Urothelium cell line (cell line): ENCODE measurements at regions not wholly inside any gene's neighbourhood (a gene's known extent, or its start where the extent isn't known, plus 50 kb on each side); places are given as distances from the start of the nearest gene placed in this dataset.

Source experiments
- DNase-seq: peaks from one replicate; pipeline ENCODE4 v3.0.0; 2011; ENCODE audit warnings: low spot score, mixed read lengths
- FAIRE-seq: peaks from 2 replicates; lab custom pipeline; 2011; peaks lifted over from hg19 to GRCh38; lab: Jason Lieb, UNC

DNA sequence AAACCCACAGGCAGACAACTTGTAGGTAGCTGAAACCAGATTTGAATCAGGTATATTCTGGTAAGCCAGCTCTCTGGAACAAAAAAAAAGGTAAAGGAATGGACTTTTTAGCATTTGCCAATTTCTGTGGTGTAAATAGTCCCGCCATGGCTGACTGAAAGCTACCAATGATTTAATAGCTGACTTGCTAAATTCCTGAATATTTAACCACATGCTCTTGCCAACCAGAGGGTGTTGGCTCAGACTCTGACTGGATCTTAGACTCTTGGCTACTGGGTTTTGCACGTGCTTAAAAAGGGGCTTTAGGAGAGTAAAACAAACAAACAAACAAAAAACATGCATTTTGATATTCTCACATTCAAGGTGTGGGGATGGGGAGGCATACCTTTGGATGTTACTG, 600.0 kb upstream of the CDH4 start:
- FAIRE-seq (no peak), DNase-seq (no peak)

DNA sequence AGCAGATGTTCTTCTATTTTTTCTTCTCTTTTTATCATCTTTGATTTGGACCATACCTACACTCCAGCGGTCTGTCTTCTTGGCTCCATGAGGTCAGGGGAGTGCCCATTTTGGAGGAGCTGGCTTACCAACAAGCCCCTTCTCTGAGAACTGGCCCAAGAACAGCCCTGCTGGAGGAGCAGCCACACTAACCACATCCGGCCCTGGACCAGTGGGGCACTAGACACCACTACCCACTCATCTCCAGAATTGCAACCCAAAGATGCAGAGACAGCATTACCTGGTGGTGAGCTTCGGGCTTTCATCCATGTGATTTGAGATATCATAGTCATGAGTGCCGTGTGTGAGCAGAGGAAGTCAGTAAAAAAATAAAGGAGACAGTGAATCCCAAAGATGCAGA, 599.4 kb upstream of the CDH4 start:
- FAIRE-seq (no peak), DNase-seq (no peak)

DNA sequence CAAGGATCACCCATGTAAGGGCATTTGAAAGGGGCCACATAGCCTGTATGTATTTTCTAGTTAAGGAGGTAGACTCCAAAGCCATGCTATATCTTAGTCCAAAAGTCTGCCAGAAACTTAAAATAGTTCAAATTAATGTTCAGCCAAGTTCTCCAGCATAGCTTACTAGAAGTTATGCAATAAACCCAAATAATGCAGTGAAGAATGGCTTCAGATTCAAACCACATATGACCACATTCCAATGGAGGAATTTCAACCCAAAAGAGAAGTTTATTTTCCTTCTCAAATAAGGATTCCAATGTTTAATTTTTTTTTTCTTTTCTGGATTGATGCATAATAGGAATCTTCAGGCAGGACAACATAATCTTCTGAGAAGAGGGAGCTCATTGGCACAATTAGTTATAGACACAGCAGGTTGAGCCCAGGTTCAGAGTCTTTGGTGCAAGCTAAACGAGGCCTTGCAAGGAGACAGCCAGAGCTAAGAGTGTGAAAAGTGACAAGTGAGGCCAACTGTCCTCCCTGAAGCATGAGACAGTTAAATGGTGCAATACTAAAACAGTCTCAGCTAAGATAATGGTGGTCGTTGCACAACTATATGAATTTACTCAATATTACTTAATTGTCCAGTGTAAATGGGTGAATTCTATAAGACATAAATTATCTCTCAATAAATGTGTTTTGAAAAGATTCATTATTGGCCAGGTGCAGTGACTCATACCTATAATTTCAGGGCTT, 598.8 kb upstream of the CDH4 start:
- DNase-seq (no peak), FAIRE-seq (no peak)

DNA sequence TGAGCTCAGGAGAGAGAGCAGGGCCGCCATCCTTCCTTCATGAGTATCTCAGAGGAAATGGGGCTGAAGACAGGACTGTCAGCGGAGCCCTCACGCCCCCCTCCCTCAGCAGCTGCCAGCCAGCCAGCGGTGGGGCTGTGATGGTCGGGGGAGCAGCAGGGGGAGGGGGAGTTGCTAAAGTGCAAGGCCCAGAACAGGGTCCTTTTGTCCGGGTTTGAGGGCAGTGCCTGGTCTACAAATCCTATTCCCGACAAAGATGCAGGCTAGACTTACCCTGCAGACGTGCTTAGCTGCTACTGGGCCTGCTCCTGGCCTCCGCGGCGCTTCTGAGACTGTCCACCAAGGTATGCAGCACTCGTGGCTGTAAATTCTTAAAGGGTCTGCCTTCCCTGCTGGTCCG, 593.4 kb upstream of the CDH4 start:
- FAIRE-seq, result no peak
- DNase-seq, result no peak

DNA sequence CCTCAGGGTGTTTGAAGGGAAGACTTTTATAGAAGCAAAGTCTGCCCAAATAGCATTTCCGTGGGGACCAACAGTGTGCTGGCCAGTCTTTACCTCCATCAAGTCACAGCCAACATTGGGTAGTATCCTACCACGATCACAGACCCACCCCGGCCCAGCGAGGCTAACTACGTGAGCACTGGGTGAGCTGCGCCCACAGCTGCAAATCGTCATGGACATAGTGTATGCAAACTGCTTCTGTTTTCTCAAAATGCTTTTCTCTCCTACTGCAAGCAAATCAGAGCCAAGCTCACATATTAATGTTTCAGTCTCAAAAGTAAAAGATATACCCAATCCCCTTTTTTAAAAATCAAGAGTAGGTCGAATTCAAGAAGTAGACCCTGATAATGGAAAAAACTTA, 592.8 kb upstream of the CDH4 start:
- DNase-seq (no peak), FAIRE-seq (no peak)

DNA sequence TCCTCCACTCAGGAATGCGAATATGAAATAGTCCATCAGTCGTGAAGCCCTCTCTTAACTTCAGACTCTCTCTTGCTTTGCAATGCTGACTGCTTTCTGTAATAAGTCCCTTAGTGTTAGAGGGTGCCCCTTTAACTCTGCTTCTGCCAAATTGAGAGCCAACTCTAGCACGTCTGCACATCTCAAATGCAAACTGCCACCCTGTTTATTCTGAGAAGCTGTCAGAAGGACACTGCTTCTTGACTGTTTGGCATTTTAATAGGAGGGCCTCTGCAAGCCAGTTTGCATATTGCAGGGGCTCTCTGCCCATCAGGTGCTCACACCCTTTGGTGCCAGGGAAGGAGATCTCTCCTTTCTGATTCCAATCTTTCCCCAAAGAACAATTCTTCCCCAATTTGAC, 589.8 kb upstream of the CDH4 start:
- FAIRE-seq (no peak), DNase-seq (no peak)

DNA sequence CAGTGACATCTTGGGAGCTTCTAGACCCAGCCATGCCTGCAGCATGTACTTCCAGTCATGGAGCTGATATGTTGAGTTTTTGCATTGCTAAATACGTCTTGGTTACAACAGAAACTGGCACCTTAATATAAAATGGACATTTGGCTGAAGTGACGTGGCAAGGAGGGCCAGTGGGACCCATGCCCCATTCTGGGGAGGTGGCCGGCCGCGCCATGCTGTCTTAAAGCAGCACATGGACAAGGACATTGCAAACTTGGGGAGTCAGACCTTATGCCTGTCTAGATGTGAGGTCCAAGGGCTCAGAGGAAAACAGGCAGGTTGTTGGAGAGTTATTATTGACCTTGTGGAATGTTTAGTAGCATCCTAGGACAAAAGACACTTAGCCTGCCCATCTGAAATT, 588.0 kb upstream of the CDH4 start:
- FAIRE-seq, result no peak
- no peak for DNase-seq

DNA sequence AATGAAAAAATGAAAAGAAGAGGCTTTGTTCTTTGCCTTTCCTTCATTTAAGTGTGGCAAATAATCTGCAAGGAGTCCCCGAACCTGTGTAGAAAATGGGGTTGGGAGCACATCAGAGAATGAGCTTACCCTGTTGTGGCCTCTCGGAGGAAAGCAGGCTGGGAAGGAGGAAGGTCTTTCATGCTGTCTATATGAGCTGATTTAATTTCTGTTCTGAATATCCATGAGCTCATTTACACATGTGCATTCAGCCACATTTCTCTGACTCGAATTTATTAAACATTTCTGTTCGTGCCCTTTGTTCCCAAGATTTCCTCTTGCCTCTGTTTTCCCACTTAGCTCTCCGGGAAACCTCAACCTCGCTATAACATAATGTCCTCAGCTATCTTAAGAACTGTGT, 584.4 kb upstream of the CDH4 start:
- DNase-seq, result no peak

DNA sequence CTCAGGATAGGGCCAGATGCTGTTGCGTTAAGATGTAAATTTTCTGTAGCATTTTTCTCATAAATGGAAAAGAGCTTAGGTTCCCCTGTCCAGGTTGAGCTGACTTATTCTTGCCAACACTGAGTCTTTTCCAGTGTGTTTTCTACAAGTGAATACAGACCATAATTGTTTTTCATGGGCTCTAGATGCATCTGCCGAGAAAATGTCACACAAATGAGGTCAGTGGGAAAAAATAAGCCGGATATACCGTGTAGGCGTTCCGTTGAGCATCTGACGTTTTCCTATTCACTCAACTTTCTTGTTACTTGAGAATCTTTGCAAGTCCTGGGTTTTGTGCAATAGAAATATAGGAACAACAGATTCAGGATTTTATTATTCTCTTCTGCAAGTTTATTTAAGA, 582.9 kb upstream of the CDH4 start:
- DNase-seq (no peak), FAIRE-seq (no peak)

More for the DNA sequence above, 584.4 kb upstream of the CDH4 start:
- no peak for FAIRE-seq

DNA sequence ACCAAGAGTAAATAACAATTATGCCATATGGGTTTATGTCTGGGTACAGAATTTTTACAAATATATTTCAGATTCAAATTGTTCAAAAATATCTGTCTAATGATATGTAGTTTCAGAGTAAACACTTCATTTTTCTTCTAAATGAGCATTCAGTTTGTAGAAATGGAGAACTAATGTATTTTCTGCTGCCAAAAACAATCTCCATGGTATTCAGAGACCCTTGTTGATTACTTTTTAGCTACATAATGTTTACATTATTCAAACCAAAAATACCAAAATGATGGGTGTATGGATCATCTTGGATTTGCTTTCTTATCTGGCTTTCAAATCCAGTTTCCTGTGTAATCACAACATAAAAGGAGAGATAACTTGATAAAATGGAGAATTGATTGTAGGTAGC, 576.0 kb upstream of the CDH4 start:
- FAIRE-seq (no peak), DNase-seq (no peak)

DNA sequence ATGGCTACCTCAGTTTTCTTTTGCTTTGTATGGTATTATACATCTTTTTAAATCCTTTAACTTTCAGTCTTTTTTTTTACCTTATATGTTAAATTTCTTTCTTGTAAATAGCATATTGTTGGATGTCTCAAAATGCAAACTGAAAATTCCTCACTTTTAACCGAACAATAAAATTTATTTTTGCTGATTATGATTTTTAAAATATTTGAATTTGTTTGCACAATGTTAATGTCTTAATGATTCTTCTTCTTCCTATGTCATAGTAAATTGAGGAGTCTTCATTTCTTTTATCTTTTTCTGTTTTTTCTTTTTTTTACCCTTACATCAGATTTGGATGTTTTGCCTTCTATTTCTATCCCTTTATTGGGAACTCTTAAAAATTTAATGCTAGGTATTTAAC, 574.2 kb upstream of the CDH4 start:
- FAIRE-seq, result no peak
- no peak for DNase-seq

DNA sequence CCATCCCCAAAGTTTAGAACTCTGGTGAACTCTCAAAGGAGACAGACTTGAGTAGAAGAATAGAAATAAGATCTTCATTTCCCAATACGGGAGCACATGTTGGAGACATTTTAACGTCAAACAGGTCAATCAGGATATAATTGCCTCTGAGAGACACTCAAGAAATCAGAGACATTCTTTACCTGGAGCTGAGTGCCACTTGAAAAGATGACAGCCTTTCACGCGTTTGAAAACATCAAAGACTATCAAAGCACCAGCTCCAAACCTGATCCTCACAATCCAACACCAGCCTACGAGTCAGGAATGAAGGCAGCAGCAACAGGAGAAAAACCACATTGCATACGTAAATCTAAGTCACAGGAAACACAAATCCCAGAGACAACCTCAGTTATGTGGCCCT, 571.5 kb upstream of the CDH4 start:
- no peak for FAIRE-seq
- no peak for DNase-seq

DNA sequence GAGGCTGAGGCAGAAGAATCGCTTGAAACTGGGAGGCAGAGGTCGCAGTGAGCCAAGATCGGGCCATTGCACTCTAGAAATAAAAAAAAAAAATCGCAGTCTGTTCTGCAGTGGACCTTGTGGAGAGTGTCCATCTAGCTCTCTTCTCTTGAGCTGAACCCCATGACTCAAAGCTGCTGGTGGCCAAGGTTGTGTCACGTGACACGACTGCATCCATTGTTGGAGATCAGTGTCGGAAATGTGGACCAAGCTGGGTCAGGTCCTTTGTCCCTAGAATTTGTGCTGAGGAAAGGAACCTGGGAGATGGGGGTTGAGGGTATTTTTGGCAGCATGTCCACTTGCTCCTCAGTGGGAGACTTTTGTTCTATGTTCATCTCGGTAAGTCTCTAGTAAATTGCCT, 564.8 kb upstream of the CDH4 start:
- no peak for FAIRE-seq
- no peak for DNase-seq

DNA sequence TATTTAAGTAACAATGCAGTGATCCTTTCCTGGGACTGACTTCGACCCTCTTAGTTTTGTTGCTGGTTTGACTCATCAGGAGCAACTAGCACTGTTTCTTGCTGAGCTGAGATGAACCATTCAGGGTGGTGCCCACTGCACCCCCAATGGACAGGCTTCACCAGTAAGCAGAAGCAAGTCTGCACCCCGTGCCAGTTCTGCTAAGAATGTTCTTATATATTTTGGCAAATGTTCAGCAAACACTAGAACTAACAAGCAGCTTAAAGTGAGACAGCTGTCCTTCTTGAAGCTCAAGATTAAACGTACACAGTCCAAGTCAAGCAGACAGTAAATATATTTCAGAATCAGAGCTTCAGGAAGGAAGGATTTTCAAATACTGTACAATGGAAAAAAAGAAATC, 561.3 kb upstream of the CDH4 start:
- no peak for DNase-seq
- FAIRE-seq, result no peak

DNA sequence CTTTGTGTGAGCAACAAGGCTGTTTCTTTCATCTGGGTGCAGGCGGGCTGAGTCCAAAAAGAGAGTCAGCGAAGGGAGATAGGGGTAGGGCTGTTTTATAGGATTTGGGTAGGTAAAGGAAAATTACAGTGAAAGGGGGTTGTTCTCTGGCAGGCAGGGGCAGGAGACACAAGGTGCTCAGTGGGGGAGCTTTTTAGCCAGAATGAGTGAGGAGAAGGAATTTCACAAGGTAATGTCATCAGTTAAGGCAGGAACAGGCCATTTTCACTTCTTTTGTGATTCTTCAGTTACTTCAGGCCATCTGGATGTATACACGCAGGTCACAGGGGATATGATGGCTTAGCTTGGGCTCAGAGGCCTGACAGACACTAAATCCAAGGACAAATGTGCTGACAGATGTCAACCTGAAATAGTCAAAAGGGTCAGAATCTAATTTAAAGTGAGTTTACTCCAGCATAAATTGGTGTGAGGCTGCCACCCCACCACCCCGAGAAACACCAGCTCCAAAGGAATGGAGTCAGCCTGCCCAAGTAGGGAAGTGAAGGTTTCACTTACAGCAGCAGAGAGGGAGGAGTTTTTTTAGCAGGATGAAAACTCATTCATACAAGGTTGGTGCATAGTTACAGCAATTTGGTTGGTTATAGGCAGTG, 560.0 kb upstream of the CDH4 start:
- no peak for DNase-seq
- no peak for FAIRE-seq

DNA sequence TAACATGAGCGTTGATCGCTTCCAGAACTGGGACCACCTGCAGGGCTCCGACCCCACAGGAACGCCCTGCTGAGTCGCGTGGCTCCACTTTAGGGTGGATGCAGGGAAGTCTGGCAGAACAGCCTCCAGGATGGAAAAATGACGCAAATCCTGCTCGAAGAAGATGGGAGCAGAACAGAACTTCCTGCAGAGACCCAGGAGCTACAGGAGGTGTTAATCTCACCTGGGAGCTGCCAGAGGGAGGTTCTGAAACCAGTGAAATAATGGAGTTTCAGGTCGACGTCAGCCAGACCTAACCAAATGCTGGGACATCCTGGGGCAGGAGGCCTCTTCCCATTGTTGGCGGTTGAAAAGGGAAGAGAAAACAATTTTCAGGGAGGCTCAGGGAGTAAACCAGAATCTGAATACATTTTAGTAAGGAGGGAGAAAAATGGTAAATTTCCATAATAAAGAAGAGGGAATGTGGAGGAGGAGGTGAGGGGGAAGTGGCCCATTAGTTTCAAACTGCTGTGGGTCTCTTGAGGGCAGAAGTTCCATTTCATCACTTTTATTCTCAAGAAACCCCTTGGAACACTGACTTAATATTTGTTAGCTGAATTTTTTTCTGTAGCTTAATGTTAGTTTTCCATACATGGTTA, 558.4 kb upstream of the CDH4 start:
- DNase-seq (no peak), FAIRE-seq (no peak)

DNA sequence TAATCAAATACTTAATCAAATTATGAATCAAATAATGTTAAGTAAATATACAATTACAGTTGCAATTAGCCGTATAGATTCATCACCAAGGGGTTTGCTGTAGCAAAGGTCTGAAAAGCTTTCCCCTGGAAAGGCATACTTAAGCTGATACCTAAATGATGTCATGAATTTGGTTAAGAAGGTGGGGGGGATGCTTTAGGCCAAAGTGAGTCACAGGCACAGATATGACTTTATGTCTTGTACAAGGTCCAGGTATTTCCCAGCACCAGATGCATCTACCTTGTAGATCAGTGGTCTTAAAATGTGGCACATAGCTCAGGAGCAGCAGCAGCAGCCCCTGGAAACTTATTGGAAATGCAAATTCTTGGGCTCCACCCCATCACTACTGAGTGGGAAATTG, 557.3 kb upstream of the CDH4 start:
- peak; percentile 44 for DNase-seq
- no peak for FAIRE-seq

DNA sequence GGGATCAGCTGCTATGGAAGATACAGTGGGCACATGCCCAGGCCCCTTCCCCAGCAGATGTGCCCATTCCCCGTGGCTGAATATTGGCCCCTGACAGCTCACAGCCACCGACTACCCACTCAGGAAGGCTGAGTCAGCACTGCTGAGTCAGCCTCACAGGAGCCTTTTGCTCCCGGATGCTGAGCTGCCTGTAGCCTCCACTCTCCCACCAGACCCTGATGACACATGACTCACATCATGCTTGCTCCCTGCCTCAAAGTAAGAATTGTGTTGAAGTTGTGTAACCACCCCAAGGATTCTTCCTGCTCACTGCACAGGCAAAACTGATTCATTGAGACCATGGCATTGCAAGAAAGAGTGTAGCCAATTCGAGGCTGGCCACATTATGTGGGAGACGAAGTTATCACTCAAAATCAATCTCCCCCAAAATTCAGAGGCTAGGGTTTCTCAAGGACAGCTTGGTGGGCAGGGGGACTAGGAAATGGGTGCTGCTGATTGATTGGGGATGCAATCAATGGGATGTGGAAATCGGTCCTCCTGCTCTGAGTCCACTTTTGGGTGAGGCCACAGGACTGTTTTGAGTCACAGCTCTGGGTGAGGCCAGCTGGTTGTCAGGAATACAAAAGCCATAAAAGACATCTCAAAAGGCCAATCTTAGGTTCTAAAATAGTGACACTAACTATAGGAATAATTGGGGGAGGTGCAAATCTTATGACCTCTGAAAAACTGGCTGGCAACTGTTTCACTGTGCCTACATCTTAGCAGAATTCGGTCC, 556.6 kb upstream of the CDH4 start:
- DNase-seq (peak; percentile 87), FAIRE-seq (peak; percentile 73)

DNA sequence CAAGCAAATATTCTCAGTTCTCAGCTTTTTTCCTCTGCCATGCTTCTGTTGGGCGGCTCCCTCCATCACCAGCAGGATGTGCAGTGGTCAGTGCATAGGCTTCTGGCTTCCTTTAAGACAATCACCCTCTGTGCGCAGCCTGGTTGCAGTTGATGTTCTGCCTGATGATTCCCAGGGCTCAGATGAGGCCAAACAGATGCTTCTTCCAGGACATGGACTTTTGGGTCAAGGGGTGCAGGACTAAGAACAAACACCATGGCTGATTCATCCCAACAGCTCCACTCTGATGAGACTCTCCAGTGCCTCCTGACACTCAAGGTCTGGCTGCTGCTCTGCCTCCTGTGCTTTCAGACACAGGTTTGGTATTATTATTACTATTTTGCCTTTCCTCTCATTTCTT, 554.8 kb upstream of the CDH4 start:
- FAIRE-seq (no peak), DNase-seq (no peak)

DNA sequence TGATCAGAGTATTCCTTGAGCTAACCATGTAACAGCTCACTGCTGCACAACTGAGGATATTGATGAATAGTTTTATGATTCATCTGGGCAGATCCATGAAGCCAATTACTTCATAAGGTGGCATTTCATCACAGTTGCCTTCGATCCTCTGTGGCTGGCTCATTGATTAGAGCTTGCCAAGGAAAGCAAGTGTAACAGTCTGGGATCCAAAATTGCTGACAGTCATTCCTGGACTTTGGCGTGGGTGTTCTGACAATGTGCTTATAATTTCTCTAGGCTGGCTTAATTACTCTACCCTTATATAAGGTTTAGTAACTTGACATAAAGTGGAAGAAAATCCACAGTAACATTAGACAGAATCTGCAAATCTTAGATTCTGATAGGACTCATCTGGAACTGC, 551.3 kb upstream of the CDH4 start:
- DNase-seq, result no peak
- no peak for FAIRE-seq

DNA sequence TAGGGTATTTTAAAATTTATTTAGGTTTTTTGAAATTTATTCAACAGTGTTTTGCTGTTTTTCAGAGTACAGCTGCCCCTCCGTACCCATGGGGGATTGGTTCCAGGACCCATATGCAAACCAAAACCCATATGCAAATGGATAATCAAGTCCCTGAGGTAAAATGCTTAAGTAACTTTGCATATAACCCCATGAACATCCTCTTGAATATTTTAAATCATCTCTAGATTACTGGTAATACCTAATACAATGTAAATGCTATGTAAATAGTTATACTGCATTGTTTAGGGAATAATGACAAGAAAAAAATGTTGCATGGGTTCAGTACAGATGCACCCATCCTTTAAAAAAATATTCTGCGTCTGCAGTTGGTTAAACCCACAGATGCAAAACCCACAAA, 547.9 kb upstream of the CDH4 start:
- FAIRE-seq (no peak), DNase-seq (no peak)

DNA sequence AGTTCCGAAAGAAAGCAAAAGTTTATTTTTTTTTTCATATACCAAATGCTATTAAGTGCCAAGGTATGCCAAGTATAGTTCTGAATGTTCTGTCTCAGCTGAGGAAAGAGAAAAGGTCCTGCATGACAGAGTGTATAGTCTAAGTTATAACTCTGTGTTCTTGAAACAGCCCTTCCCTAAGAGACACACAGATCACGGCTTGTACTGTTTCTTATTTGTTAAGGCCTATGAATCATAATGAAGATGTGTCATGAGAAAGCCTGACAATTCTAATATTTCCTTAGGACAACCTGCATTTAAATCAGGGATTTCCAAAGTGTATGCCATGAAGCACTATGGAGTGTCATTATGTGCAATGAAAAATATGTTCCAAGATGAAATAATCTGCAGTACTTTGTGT, 538.7 kb upstream of the CDH4 start:
- FAIRE-seq (no peak), DNase-seq (no peak)
